SHP77 (cell line): ENCODE measurements at regions not wholly inside any gene's neighbourhood (a gene's known extent, or its start where the extent isn't known, plus 50 kb on each side); places are given as distances from the start of the nearest gene placed in this dataset.
"Not testable (repeated sequence)": the region's sequence is repeated elsewhere in the genome, so short reads cannot be mapped to it uniquely, and the experiment has no call there.

Source experiments
- DNase-seq, 2 experiments: peaks; one replicate each; lab custom pipeline; 2025; lab: John Stamatoyannopoulos, UW

GRCh38 chr13:99075268-99076191 is 97.7 kb upstream of the DOCK9 start:
- DNase-seq, result no peak

- DNase-seq, result no peak
These were observed 100.3 kb upstream of the DOCK9 start for GRCh38 chr13:99078017-99078771.

GRCh38 chr13:99080131-99080530 is 102.3 kb upstream of the DOCK9 start:
- no peak for DNase-seq

DNA sequence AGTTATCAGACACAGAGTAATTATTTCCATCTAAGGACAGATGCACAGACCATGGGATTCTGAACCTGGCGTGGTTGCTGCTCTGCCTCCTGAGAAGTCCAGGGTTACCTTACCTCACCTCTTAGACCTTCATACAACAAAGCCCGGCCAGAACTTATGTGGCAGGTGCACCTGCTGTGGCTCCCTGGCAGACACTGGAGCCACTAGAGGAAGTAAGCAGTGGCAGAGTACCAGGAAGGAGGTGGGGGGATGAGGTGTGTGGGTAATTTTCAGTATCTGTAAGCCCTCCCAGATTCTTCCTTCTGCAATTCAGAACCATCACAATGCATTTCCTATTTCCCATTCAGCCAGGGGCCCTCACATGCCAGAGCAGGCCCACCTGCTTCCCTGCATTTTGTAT is 106.1 kb upstream of the DOCK9 start:
- no peak for DNase-seq

DNA sequence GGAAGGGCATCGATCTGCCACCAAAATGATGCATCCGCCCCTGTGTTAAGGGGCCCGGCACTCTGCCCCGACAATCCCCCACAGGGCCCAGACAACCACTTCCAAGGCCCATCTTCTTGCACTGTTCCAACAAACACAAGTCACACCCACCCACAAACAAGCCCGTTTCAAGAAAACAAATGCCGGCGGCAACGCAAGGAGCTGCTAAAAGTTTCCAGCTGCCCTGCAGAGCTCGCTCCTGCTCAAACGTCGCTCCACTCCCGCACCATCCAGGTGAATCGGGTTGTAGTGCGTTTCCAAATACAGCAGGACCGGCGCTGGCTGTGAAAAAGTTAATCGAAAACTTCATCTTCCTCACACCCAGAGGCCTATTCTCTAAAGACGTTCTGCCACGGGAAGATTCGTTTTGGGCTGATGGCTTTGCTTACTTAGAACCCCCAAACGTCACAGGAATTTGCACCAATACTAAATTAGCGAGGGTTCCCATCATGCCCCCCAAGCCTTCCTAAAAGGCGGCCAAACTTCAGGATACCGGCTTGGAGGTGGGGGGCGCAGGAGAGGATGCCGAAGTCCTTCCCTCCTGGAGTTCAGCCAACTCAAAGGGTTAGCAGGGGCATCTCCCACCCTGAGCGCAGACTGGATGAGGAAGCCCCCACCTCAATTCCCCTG is 107.4 kb upstream of the DOCK9 start:
- no peak for DNase-seq

- no peak for DNase-seq
These were observed 108.0 kb upstream of the DOCK9 start for GRCh38 chr13:99085808-99086266.

- DNase-seq, result peak; percentile 35 to 73
These were observed 108.6 kb upstream of the DOCK9 start for GRCh38 chr13:99086267-99087097.

DNA sequence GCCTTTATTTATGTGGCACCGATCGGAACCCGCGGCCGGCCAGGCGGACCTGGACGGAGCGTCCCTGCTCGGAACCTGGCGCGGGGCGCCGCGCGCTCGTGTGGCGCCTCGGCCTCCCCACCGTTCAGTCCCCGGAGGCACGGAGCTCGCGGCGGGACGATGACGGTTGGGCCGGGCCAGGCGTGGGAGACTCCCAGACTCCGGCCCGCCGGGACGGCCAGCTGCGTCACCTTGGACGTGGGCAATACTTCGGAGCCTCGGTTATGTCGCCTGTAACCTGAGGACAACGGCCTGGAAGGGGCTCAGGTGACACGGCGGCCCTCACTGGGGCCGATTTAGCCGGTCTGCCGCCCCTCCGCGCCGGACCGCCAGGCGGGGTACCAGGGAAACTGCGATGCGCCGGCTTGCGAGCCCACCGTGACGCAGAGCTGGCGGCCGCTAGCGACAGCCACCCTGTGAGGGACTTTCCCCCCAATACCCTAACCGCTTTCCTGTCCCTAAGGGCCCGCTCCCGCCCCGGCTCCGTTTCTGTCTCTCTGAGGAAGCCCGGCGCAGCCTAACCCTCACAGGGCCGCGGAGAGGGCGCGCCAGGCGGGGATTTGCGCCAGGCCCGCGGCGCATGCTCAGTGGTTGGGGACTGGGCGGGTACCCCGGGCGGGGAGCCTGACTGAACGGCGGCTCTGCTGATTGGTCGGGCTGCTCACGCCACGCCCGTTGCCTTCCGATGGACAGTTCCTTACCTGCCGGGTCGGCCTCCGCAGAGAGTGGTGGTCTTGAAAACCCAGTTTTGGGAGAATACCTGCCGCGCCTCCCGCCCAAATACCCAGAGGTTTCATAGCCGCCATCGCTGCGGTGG is 109.5 kb upstream of the DOCK9 start:
- peak; percentile 91 to 96 for DNase-seq

DNA sequence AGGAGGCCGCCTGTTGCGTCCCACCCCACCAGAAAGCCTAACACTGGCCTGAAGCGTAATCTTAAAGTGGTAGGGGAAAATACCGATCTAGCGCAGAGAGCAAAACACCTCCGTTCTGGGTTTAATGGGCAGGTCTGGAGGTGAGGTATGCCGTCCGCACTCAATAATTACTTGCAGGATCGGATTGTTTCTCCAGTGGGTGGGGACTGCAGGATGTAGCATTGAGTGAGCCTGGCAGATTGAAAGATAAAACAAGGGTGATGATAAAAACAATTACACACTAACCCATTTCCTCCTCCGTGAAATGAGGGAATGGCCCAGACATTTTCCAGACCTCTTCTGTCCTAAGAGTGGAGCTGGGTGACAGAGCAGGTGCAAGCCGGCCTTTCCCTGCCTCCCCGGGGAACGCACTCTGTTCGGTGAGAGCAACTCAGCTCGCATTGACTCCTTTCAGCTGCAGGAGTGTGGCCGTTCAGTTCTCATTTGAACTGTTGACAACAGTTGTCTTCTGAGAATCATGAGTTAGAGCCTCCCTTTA is 110.2 kb upstream of the DOCK9 start:
- DNase-seq, result peak; percentile 60 to 65

GRCh38 chr13:99093997-99094396 is 106.7 kb upstream of the UBAC2 start:
- DNase-seq, result no peak

DNA sequence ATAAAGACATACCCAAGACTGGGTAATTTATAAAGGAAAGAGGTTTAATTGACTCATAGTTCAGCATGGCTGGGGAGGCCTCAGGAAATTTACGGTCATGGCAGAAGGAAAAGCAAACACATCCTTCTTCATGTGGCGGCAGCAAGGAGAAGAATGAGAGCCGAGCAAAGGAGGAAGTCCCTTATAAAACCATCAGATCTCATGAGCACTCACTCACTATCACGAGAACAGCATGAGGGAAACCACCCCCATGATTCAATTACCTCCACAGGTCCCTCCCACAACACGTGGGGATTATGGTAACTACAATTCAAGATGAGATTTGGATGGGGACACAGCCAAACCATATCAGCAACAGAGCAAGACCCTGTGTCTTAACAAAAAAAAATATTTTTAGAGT is 98.8 kb upstream of the UBAC2 start:
- not testable (repeated sequence) for DNase-seq

DNA sequence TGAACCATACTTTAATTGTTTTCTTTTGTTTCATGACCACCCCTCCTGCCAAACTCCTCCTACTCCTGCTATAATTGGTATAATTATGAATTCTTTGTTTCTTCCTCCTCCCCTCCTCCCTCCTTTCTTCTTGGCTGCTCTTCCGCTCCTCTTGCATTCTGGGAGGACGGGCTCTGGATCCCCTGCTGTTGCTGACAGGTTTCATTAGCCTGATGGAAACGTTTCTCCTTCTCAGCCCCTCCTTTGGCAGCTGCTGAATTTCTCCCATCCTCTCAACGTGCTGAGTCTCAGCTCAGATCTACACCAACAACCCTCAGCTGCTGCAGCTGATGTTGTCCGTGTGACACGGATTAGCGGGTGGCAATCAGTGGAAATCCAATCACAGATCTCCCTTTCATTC is 97.1 kb upstream of the UBAC2 start:
- DNase-seq, result peak; percentile 33 to 56

DNA sequence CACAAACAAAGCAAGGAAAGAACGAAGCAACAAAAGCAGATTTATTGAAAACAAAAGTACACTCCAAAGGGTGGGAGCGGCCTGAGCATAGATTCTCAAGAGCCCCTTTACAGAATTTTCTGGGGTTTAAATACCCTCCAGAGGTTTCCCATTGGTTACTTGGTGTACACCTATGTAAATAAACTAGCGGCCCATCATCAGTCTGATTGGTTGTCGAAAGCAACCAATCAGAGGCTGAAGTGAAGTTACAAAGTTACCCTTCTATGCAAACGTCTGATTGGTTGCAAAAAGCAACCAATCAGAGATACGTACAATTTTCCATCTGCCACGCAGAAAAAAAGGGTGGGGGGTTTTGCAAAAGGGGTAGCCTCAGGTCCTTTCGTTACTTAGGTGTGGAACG is 96.3 kb upstream of the UBAC2 start:
- no peak for DNase-seq

DNA sequence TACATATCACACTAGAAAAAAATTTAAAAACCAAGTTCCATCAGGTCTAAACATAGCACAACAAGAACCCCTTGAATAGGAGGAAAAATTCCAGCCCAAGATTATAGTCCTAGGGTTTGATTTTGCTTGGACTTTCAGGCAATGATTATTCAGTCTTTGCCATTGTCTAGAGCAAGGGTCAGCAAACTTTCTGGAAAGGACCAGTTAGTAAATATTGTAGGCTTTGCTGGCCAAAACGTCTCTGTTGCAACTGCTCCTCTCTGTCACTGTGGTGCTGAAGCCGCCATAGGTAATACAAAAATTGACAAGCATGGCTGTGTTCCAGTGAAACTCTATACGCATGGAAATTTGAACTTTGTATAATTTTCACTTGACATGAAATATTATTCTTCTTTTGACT is 95.5 kb upstream of the UBAC2 start:
- no peak for DNase-seq

- no peak for DNase-seq
These were observed 87.3 kb upstream of the UBAC2 start for GRCh38 chr13:99113351-99113750.

DNA sequence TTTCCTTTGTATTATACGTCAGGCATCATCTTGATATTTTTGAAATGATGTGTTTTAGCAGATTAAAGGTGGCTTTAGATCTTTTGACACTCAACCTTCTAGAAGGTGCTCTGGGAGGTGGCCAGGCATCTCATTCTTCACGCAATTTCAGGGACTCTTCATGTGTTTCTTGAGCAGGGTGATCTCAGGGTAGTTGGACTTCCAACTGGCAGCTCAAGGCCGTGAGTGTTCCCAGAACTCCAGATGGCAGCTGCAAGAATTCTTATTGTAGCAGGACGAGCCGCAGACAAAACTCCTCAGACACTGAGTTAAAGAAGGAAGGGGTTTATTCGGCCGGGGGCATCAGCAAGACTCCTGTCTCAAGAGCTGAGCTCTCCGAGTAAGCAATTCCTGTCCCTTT is 82.5 kb upstream of the UBAC2 start:
- no peak for DNase-seq

- no peak for DNase-seq
These were observed 81.0 kb upstream of the UBAC2 start for GRCh38 chr13:99119656-99120055.

- DNase-seq, result no peak
These were observed 79.9 kb upstream of the UBAC2 start for GRCh38 chr13:99120751-99121150.

GRCh38 chr13:99122171-99122570 is 78.5 kb upstream of the UBAC2 start:
- DNase-seq, result no peak
